ENCODE measurements at regions not wholly inside any gene's neighbourhood (a gene's known extent, or its start where the extent isn't known, plus 50 kb on each side); places are given as distances from the start of the nearest gene placed in this dataset.

DNA sequence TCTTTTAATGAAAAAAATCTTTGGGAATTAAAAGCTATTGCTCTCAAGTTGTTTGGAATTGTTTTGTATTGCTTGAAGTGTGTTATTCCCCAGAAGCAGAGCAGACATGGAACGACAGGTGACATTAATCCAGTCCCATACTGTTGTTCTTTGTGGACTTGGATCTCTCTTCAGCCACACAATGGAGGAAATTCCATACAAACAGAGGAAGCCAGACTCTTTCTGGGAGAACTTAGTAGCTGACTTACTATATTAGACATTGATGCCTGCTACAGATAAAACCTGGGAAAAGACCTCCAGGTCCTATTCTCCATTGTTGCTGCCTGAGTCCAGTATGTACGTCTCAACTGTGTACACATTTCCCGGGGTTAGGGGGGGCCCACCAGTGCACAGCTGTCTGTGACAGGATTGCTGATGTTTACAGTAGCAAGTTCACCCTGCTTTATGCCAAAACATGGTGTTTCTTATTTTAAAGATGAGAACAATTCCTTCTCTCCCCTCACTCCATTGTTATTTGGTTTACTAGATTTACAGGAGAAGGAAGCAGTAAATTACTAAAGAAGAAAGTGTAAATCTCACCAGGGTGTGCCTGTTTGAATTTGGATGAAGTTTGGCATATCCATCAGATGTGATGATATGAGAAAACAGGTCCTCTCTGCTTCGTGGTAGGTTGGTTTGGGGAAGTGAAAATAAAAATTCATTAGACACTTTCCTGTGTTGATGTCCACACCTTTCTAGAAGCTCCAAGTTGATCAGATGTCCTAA, 142.4 kb upstream of the RBBP8 start:
- no peak for ATAC-seq
- DNase-seq (ENCODE audit: low read depth, low spot score), result no peak
- no peak overlapping the region for H3K4me3 ChIP-seq (replicated peaks in 1 of 2; ENCODE audit: low read depth in 1 of 2, low read length in 2 of 2)
- H3K4me2 ChIP-seq (ENCODE audit: low read length), result no peak overlapping the region
- no peaks in the 10 kb centered on the region for H3K27me3 ChIP-seq (ENCODE audit: insufficient read depth, low read length)
- intact Hi-C loops (cut with micrococcal nuclease), result loop anchor here (10.0 kb wide), 2 partner anchors 714 to 1024 kb away; partner anchors contain the start of gene RMC1
- no peaks in the 10 kb centered on the region for H3K4me1 ChIP-seq (ENCODE audit: control insufficient read depth in 1 of 2, insufficient read depth in 2 of 2, low read length in 2 of 2)
- H3K9ac ChIP-seq (ENCODE audit: low read length), result no peak overlapping the region
- H3K9me3 ChIP-seq (ENCODE audit: control insufficient read depth in 1 of 2, insufficient read depth in 1 of 2, low read depth in 1 of 2, low read length in 2 of 2), result no peaks in the 10 kb centered on the region
- H3K27ac ChIP-seq (ENCODE audit: low read depth, low read length), result no peak overlapping the region
- ChIA-PET CTCF (no interaction called here), POLR2A (no interaction called here), RAD21 (ENCODE audit: low non-redundant PET in 1 of 2, low total read pairs in 2 of 2, uncharacterized antibody in 2 of 2, unreplicated experiment in 2 of 2) (no interaction called here)
- TF ChIP-seq CBX3 (IDR thresholded peaks at IDR 0.05; ENCODE audit: low read depth), result no peak
- TF ChIP-seq, protein P1, sequence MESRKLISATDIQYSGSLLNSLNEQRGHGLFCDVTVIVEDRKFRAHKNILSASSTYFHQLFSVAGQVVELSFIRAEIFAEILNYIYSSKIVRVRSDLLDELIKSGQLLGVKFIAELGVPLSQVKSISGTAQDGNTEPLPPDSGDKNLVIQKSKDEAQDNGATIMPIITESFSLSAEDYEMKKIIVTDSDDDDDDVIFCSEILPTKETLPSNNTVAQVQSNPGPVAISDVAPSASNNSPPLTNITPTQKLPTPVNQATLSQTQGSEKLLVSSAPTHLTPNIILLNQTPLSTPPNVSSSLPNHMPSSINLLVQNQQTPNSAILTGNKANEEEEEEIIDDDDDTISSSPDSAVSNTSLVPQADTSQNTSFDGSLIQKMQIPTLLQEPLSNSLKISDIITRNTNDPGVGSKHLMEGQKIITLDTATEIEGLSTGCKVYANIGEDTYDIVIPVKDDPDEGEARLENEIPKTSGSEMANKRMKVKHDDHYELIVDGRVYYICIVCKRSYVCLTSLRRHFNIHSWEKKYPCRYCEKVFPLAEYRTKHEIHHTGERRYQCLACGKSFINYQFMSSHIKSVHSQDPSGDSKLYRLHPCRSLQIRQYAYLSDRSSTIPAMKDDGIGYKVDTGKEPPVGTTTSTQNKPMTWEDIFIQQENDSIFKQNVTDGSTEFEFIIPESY (IDR thresholded peaks at IDR 0.05; ENCODE audit: extremely low read depth, insufficient replicate concordance, low read length), result no peak
- H3K36me3 ChIP-seq (ENCODE audit: control insufficient read depth in 1 of 2, insufficient read depth in 2 of 2, low read length in 2 of 2), result no peaks in the 10 kb centered on the region
- no TSS peak for BruUV-seq (replicated peaks)
- no peak overlapping the region for H2AFZ ChIP-seq (ENCODE audit: low read depth, low read length, poor library complexity, severe bottlenecking)
- no peaks in the 10 kb centered on the region for H4K20me1 ChIP-seq (ENCODE audit: insufficient read depth)
- no peaks in the 10 kb centered on the region for H3K79me2 ChIP-seq (ENCODE audit: insufficient read depth, low read length)
- H3K9me2 ChIP-seq (ENCODE audit: insufficient read depth), result no peaks in the 10 kb centered on the region

DNA sequence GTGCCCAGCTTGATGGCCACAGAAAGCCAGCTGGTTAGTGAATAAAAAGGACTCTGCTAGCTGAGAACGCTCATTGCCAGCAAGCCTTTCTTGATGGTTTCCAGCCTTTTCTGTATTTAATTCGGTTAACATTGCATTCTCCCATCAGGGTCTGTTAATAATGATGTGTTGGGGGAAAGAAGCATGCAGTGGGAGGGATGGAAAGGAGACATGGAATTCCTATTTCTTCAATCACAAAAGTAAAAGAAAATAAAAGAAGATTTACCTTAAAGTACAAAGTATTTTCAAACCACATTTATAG, 141.9 kb upstream of the RBBP8 start:
- RAD21 ChIA-PET (ENCODE audit: low non-redundant PET in 1 of 2, low total read pairs in 2 of 2, uncharacterized antibody in 2 of 2, unreplicated experiment in 2 of 2), result no interaction called here
- no peak overlapping the region for H2AFZ ChIP-seq (ENCODE audit: low read depth, low read length, poor library complexity, severe bottlenecking)
- BruUV-seq (replicated peaks), result no TSS peak
- ATAC-seq, result no peak
- CTCF ChIA-PET, result no interaction called here
- POLR2A ChIA-PET, result no interaction called here
- no peaks in the 10 kb centered on the region for H3K79me2 ChIP-seq (ENCODE audit: insufficient read depth, low read length)
- no peaks in the 10 kb centered on the region for H3K36me3 ChIP-seq (ENCODE audit: control insufficient read depth in 1 of 2, insufficient read depth in 2 of 2, low read length in 2 of 2)
- no peak overlapping the region for H3K4me3 ChIP-seq (replicated peaks in 1 of 2; ENCODE audit: low read depth in 1 of 2, low read length in 2 of 2)
- no peaks in the 10 kb centered on the region for H3K27me3 ChIP-seq (ENCODE audit: insufficient read depth, low read length)
- H3K9me2 ChIP-seq (ENCODE audit: insufficient read depth), result no peaks in the 10 kb centered on the region
- H3K27ac ChIP-seq (ENCODE audit: low read depth, low read length), result no peak overlapping the region
- DNase-seq (ENCODE audit: low read depth, low spot score), result no peak
- intact Hi-C loops (cut with micrococcal nuclease), result loop anchor here (10.0 kb wide), 2 partner anchors 714 to 1024 kb away; partner anchors contain the start of gene RMC1
- no peak overlapping the region for H3K4me2 ChIP-seq (ENCODE audit: low read length)
- no peak overlapping the region for H3K9ac ChIP-seq (ENCODE audit: low read length)
- no peaks in the 10 kb centered on the region for H3K9me3 ChIP-seq (ENCODE audit: control insufficient read depth in 1 of 2, insufficient read depth in 1 of 2, low read depth in 1 of 2, low read length in 2 of 2)
- no peaks in the 10 kb centered on the region for H4K20me1 ChIP-seq (ENCODE audit: insufficient read depth)
- H3K4me1 ChIP-seq (ENCODE audit: control insufficient read depth in 1 of 2, insufficient read depth in 2 of 2, low read length in 2 of 2), result no peaks in the 10 kb centered on the region
- no peak for TF ChIP-seq REST (IDR thresholded peaks at IDR 0.05; ENCODE audit: low read depth)
- TF ChIP-seq CBX3 (IDR thresholded peaks at IDR 0.05; ENCODE audit: low read depth), result no peak
- TF ChIP-seq POLR2AphosphoS5 (IDR thresholded peaks at IDR 0.05; ENCODE audit: low read depth, low read length), result no peak
- TF ChIP-seq EGR1 (IDR thresholded peaks at IDR 0.05; ENCODE audit: low read depth), result no peak
- TF ChIP-seq ZFX (IDR thresholded peaks at IDR 0.05), result no peak
- no peak for TF ChIP-seq ZNF274 (IDR thresholded peaks at IDR 0.05; ENCODE audit: low read depth, low read length)
- no peak for TF ChIP-seq POLR2A (IDR thresholded peaks at IDR 0.05; ENCODE audit: borderline replicate concordance, extremely low read depth, insufficient read depth, insufficient read length)
- no peak for TF ChIP-seq SP1 (IDR thresholded peaks at IDR 0.05; ENCODE audit: low read depth)
- no peak for TF ChIP-seq RAD21 (IDR thresholded peaks at IDR 0.05; ENCODE audit: low read depth)
- TF ChIP-seq SRF (IDR thresholded peaks at IDR 0.05; ENCODE audit: low read depth), result no peak
- TF ChIP-seq FOSL1 (IDR thresholded peaks at IDR 0.05; ENCODE audit: low read depth), result no peak
- TF ChIP-seq EZH2phosphoT487 (IDR thresholded peaks at IDR 0.05; ENCODE audit: borderline replicate concordance), result no peak
- TF ChIP-seq EZH2 (IDR thresholded peaks at IDR 0.05), result no peak
- TF ChIP-seq JUND (IDR thresholded peaks at IDR 0.05), result no peak

Measured in HCT116 (cell line).